Head of caudate nucleus (tissue), 42 donors: ENCODE measurements at regions not wholly inside any gene's neighbourhood (a gene's known extent, or its start where the extent isn't known, plus 50 kb on each side); places are given as distances from the start of the nearest gene placed in this dataset.

Source experiments
- DNase-seq, 42 donors: peaks; one replicate each; pipeline versions ENCODE4 v3.0.0 to v3.0.0-alpha.2; 2020 to 2021; ENCODE audit warnings: mixed read lengths in 7 of 42
- intact Hi-C: fragments of 100-400 bp; cut with DNase I; formaldehyde crosslinking; loops from one replicate; pipeline ENCODE4 v1.15.0; 2022

DNA sequence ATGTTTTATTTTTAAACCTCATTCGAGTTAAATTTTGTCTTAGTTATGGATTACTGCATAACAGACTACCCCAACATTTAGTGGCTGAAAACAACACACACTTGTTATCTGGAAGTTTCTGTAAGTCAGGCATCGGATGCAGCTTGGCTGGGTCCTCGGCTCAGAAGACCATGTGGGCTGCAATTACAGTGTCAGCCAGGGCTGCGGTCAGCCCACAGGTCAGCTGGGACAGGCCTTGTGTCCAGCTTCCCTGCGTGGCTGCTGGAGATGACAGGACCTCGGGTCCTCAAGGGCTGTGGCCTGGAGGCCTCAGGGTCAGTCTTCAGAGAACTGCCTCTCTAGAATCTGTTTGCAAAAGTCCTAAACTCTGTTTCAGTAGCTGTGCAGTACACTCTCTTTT lies 219.0 kb upstream of the IRX1 start:
- DNase-seq = peak in 3 of 42 donors; percentile 6 to 28 (median 9)
- intact Hi-C loops = no loop called here

DNA sequence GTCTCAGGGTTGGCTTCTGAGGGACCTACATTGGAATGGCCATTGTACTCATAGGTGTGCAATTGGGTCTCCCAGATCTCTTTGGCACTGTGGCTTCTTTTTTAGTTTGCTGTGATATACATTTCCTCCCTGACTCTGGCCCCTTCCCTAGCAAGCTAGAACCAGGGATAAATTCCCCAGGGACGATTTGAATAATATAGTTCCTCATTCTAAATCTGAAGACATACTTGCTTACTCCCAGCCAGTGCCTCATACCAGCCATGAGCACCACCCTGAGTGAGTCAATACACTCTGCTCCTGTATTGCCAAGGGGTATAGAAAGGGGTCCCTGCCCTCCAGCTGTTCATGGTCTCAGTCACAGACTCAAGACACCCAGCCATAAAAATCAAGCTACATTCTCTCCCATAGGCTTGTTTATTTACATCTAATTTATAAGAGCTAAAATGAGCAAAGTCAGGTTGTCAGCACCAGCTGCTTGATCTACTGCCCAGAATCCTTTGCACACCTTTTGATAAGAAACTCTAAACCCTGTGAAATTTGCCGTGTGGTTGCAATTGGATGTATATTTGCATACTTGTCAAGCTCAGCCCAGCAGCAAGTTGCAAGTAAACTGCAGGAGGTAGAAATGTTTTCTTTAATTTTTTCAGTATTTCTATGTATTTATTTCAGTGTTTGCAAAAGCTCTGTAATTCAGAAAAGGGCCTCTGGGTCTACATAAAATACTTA lies 219.9 kb upstream of the IRX1 start:
- DNase-seq = peak in 3 of 42 donors; percentile 8 to 17 (median 8)
- intact Hi-C loops = no loop called here

DNA sequence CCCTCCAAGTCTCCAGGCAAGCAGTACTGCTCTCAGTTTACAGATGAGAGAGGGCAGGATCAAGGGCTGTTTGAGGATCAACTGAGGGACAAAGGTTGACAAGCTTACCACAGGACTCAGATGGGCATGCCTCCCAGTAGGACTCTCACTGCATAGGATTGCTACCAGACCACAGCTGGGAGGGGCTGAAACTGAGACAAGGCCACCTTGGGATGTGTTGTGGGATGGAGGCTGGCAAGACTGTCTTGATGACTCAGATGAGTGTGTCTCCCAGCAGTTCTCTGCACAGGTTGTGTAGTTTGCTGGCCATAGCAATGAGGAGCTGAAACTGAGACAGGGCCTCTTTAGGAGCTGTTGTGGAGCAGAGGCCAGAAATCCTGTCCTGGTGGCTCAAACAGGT lies 222.2 kb upstream of the IRX1 start:
- peak in 2 of 42 donors; percentile 4 to 31 for DNase-seq
- intact Hi-C loops = no loop called here

DNA sequence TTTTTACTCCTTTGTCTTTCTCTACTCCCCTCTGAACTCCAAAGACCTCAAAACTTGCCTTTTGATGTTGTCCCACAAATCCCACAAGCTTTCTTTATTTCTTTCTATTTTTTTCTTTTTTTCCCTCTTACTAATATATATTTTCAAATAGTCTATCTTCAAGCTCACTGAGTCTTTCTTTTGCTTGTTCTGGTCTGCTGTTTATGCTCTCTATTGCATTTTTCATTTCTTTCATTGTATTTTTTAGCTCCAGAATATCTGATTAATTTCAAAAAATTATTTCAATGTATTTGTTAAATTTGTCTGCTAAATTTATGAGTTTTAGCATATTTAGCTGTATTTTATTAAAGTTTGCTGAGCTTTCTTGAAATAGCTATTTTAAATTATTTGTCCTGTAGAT lies 223.3 kb upstream of the IRX1 start:
- intact Hi-C loops = no loop called here

DNA sequence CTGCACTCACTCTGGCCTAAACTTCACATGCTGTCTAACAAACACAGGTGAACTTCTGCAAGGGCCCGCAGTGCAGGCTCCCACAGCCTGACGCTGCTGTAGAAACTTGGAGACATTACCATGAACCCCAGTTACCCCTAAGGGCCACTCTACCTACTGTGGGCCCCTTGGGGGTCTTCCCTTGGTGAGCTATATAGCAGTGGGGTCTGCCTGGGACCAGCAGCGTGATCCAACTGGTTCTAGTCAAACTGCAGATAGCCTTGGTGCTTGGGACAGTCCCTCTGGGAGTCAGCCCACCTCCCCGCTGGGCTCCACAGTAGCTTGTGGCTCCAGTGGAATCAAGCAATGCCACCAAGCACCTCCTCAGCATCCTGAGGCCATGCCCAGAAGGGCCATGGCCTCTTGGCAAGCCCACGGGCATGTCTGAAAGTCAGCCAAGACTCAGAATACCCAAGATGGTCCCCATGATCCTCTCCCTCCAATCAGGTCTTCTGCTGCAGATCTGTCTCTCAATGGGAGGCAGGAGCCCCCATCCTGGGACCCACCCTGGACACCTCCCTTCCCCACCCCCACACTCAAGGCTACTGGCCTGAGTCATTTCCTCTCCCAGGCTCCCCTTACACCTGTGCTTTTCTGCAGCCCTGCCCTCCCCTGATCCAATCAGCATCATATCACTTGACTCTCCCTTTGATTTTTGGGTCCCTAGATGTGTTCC lies 230.0 kb upstream of the IRX1 start:
- DNase-seq = peak in 2 of 42 donors; percentile 29 to 31

More for the DNA sequence above, 223.3 kb upstream of the IRX1 start:
- no peak for DNase-seq

DNA sequence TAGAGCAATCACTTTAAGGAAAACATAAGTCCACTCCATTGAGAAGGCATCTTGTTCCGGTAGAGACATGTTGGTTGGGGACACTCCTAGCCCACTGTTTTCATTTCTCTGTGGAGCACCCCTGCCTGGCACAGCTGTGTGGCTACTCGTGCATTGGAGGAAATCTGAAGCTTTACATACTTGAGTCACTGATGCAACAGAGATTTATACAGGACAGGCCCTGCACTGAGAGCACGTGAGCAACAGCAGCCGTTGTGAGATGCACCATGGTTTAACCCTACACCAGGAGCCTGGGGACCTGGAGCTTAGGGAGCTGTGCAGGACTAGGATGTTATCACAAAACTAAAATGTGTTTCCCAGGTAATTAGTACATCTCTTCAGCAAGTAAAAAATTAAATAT lies 230.7 kb upstream of the IRX1 start:
- intact Hi-C loops = no loop called here
- DNase-seq = peak in 2 of 42 donors; percentile 7 to 10

More for the DNA sequence above, 230.0 kb upstream of the IRX1 start:
- intact Hi-C loops = no loop called here

DNA sequence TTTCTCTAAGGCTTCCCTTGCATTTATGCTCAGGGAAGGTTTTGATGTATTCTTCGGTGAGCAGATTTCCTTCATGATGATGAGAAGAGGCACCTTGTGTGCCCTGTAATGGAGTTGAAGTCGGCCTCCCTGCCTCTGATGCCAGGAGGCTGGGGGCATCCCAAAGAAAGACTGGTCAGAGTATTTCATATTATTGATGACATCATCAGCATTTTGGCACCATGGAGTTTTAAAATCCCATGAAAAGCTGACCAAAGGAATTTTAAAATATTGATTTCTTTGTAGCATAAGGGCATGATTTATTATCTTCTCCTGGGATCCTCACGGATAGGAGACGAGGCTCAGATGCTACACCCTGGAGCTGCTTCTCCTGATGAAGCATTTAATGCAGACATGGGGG lies 231.2 kb upstream of the IRX1 start:
- intact Hi-C loops = no loop called here
- peak in 1 of 42 donors; percentile 2 for DNase-seq

DNA sequence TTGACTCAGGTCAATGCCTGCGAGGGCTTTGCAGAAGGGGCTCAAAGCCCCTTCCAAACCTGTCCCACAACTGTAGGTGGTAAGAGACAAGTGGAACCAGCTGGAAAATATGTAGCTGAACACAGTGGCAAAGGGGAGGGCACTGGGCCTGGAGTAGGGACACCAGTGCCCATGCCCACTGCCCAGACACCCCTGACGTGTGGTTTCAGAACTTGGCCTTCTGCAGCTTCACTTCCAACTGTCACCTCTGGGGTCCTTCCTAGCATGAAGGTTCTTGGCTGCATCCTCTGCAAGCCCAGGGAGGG lies 233.1 kb upstream of the IRX1 start:
- intact Hi-C loops = no loop called here
- DNase-seq = peak in 2 of 42 donors; percentile 2 to 21

DNA sequence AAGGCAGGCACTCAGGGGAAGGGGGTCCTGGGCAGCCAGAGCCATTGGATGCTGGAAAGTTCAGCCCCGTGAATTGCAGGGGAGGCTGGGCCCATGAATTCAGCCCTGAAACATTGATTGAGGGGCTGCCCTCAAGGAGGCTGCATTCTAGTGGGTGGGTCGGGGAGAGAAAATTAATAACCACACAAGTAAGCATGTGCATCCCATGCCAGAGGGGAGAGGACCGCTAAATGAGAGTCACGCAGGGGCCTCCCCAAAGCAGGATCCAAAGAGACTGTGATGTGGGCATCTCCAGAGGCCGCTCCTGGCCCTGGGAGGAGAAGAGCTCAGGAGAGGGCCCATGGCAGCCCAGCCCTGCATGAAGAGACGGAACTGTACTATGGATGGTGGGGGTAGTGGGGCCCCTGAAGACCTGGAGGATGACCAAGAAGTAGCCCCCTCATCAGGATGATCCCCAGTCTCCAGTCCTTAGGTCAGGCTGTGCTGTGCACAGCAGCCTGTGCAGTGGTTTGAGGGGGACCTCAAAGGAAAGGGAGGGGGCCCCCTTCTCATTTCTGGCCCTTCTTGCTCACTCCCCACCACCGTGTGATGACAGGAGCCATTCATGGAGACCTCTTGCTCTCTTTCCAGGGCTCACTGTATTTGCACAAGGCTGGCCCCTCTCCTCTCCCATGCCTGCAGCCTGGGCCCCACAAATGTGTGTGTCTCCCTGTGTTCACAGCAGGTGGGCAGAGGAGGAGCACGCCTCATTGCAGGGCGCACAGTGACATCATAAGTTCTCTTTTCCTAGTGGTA lies 233.6 kb upstream of the IRX1 start:
- intact Hi-C loops = no loop called here
- DNase-seq = peak in 3 of 42 donors; percentile 3 to 22 (median 7)

DNA sequence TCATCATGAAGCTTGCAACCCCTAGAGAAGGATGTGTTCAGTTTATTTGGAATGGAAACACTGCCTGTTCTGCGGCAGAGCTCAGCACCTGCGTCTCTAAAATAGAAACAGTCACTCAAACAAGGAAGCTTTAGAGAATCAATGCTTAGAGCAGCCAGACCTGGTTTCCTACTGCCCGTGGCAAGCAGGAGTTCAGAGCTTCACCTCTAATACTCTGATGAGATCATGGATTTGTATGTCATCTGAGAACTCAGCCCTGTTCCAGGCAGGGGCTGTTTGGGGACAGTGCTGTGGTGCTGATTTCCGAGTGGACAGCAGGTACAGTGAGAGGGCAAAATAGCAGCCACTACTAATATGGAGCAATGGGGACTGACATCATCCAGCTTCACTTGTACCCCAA lies 236.0 kb upstream of the IRX1 start:
- intact Hi-C loops = no loop called here
- peak in 2 of 42 donors; percentile 3 to 13 for DNase-seq

DNA sequence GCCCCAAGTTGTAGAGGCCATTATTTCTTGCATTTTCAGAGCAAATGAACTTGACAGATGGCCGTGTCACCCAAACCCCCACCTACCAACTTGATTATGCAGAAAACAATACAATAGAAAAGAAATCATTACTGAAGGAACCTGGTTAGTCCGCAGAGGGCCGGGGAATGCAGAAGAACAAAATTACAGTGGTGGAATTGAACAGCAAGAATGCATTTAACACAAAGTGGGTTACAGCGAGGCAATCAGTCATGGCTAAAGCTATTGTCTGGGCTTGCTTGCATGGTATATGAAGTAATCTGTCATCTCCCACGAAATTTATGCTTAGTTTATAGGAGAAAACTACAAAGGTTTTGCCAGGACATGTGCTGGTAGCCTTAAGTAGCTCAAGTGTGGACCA lies 238.3 kb upstream of the IRX1 start:
- intact Hi-C loops = no loop called here
- peak in 2 of 42 donors; percentile 3 for DNase-seq

DNA sequence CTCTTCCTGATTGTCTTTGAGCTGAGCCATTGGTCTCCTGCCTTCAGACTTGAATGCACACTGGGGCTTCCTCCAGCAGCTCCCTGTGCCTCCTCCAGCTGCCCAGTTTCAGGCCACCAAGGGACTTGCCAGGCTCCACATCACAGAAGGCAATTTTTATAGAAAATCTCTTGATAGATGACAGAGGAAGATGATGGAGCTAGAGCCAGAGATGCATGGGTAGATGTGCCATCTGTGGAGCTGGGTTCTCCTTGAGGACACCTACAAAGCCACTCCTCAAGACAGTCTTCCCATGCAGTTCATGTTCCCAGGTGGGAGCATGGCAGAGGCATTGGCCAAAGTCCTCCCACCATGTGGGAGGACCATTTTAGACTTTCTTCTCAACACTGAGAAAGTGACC lies 239.6 kb upstream of the IRX1 start:
- intact Hi-C loops = no loop called here
- peak in 2 of 42 donors; percentile 13 to 21 for DNase-seq

DNA sequence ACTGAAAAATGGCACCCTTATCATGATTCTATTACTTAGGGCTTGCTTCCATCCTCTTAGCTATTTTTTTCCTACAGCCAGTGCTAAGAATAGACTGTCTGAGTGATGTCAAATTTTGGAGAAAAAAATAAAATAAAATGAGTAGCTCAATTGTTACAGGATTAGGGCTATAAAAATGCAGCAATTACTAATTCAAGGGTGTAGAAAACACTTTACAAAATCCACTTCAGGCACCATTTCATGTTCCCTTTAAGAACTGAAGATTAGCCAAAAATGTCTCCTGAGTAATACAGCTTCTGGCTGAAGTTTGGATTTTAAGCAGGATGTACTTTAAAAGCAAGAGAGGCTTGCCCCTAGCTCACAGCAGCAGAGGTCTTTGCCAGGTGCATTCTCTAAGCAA lies 240.5 kb upstream of the IRX1 start:
- intact Hi-C loops = no loop called here
- DNase-seq = no peak

DNA sequence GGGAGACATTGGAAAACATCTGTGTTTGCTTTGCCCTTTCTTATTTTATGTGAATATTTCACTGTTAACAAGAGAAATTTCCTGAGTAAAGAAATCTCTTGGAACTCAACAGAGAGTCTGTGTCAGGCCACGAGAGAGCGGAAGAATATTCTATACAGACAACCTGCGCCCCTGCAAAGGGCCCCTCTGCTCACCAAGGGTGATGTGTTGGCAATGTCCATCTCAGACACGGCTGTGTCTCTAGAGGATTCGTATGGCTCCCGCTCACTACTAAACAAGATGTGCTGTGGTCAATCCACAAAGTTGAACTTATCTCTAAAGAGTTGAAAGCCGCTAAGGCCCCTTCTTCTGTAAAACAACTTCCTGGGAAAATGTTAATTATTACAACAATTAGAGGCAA lies 241.0 kb upstream of the IRX1 start:
- peak in 5 of 42 donors; percentile 6 to 26 (median 8) for DNase-seq
- intact Hi-C loops = no loop called here

DNA sequence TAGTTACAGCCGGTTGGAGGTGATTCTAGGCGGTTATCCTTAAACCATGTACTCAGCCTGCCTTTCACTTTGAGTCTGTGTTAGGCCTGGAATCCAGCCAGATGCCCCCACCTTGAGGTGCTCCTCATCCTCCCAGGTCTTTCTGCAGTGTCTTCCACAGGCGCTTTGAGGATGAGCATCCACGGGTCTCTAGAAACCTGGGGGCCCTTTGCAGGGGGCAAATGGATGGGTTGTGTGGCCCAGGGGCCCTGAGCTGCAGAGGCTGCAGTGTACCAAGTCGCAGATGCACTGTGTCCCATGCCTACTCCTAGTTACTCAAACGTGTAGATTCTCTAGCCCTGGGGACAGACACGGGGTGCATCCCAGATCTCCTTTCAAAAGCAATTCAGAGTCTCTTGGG lies 242.1 kb upstream of the IRX1 start:
- DNase-seq = peak in 5 of 42 donors; percentile 13 to 25 (median 17)
- intact Hi-C loops = no loop called here

DNA sequence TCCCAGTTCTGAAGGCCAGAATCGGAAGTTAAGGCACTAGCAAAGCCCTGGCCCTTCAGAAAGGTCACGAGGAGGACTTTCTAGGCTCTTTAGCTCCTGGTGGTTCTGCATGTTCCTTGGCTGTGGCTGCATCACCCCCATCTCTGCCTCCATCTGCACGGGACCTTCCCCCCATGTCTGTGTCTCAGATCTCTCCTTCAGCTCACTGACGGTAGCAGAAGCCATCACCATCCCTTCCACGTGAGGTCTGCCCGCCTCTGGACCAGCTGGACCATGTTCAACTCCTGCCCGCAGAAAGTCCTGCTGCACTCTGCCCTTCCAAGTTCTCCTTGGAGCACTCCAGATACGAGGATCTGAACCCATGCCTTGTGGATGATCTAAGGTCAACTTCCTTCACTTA lies 242.9 kb upstream of the IRX1 start:
- peak in 5 of 42 donors; percentile 3 to 16 (median 12) for DNase-seq
- intact Hi-C loops = no loop called here

DNA sequence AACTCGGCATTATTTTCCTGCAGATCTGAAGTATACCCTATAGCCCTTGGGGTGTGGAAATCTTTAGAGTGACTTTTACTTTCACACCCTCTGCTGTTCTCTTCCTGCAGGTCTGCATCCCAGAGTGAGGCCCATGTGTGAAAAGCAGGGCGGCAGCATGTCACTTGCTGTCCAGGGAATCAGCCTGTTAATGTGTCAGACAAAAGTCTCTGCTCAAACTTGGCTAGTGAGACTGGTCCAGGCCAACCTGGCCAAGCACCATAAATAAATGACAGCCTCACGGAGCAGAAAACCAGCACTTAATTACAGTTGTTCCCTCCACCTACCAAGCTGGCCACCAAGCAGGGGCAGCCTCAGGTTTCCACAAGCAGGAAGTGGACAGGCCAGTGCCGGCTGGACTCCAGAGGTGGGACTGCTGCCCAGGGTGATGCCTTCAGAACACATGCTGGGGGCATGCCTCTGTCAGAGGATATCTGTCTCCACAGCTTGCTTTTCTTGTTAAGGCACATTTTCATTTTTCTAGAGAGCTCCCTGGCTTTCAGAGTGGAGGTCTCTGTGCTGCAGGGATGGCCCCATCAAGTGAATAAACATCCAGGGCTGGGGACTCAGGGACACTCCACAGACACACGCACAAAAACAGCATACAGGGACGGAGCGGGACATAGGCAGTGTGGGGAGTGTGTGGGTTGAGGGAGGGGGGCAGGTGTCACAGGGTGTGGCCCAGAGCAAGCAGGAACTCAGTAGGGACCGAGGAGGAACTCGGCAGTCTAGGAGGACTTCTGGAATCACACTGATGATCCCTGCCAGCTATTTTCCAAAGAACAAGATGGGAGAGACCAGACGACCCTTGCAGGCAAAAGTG lies 243.8 kb upstream of the IRX1 start:
- intact Hi-C loops = no loop called here
- DNase-seq = peak in 6 of 42 donors; percentile 4 to 35 (median 16)

DNA sequence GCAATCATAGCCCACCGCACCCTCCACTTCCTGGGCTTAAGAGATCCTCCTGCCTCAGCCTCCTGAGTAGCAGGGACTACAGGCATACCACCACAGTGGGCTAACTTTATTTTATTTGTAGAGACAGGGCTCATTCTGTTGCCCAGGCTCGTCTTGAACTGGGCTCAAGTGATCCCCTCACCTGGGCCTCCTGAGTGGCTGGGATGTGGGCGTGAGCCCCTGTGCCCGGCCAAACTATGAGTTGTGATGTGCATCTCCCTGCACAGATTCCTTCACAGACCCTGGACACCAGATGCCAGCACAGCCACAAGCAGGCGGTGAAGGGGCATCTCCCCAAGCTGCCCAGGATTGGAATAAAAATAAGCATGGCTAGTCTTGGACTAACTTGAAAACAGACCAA lies 244.9 kb upstream of the IRX1 start:
- intact Hi-C loops = no loop called here

More for the DNA sequence above, 244.9 kb upstream of the IRX1 start:
- peak in 4 of 42 donors; percentile 5 to 29 (median 23) for DNase-seq
